Spinal cord (tissue), 9 donors: ENCODE measurements at regions not wholly inside any gene's neighbourhood (a gene's known extent, or its start where the extent isn't known, plus 50 kb on each side); places are given as distances from the start of the nearest gene placed in this dataset.
"Not testable (repeated sequence)": the region's sequence is repeated elsewhere in the genome, so short reads cannot be mapped to it uniquely, and the experiment has no call there.

Experiments
- DNase-seq, 6 donors: peaks; one replicate each; pipeline versions ENCODE4 v3.0.0 to v3.0.0-alpha.2; 2013 to 2015; ENCODE audit warnings: low spot score in 6 of 6, low read depth in 4 of 6
- H3K27ac ChIP-seq: one replicate; pipeline ENCODE4 v1.5.1; 2013; ENCODE audit warnings: low read depth, low read length, control low read depth
- H3K27me3 ChIP-seq: one replicate; pipeline ENCODE4 v1.6.1; 2013; ENCODE audit warnings: low read length; ENCODE audit not compliant: control insufficient read depth, insufficient read depth
- H3K36me3 ChIP-seq: one replicate; pipeline ENCODE4 v1.6.1; 2013; ENCODE audit warnings: low read length; ENCODE audit not compliant: control insufficient read depth, insufficient read depth
- H3K4me1 ChIP-seq: one replicate; pipeline ENCODE4 v1.6.1; 2013; ENCODE audit warnings: low read length; ENCODE audit not compliant: control insufficient read depth, insufficient read depth
- H3K4me3 ChIP-seq: one replicate; pipeline ENCODE4 v1.5.1; 2013; ENCODE audit warnings: low read depth, low read length, control low read depth
- H3K9me3 ChIP-seq: one replicate; pipeline ENCODE4 v1.6.1; 2013; ENCODE audit warnings: low read length; ENCODE audit not compliant: control insufficient read depth, insufficient read depth
- WGBS: methylation state at CpG from one replicate; pipeline ENCODE4 v1.1.5; 2013; ENCODE audit warnings: missing lambda C conversion rate; ENCODE audit not compliant: insufficient coverage; 5-methylcytosine and 5-hydroxymethylcytosine counted together
- donor health status: healthy.

GRCh38 chr13:61884830-61885229 is 469.2 kb upstream of the PCDH20 start:
- Histone ChIP-seq H3K27ac (no peak overlapping the region), H3K9me3 (no peaks in the 10 kb centered on the region), H3K4me1 (no peaks in the 10 kb centered on the region), H3K36me3 (no peaks in the 10 kb centered on the region), H3K4me3 (no peak overlapping the region), H3K27me3 (no peaks in the 10 kb centered on the region)
- WGBS = 60% methylated on average over 1 of the region's 4 CpGs
- no peak for DNase-seq

DNA sequence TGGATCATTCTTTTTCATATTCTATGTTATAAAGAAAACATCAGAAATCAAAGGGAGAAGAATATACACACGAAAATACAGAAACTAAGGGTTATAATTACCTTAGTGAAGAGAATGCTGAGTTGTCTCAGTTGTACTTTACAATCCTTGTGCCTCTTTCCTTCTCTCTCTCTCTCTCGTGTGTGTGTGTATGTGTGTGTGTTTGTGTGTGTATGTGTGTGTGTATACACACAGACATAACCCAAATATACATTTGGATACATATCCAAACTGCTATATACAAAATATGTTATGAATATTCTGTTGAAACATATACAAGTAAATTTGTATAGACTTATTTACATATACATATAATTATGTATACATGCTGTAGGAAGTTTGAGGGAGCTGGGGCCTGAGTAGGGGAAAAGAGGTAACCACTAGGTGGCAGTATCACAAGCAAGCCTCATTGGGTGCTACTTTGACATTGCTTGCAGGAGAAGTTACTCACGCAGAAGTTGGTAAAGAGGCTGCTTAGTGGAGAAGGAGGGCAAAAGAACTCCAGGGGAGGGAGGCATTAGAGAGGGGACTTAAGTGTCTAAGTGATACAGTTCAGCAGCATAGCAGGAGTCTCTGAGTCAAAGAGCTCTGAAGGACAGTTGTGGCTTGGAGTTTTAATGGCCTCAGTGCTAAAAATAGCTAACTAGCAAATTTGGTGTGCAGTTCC is 465.1 kb upstream of the PCDH20 start:
- Histone ChIP-seq H3K9me3 (peaks cover 5% of the 10 kb centered on the region), H3K27me3 (no peaks in the 10 kb centered on the region), H3K4me3 (no peak overlapping the region), H3K4me1 (no peaks in the 10 kb centered on the region), H3K27ac (no peak overlapping the region), H3K36me3 (no peaks in the 10 kb centered on the region)
- DNase-seq = peak in 1 of 6 donors; percentile 2
- WGBS = 47% methylated on average over 1 of the region's 3 CpGs

GRCh38 chr13:61878565-61878964 is 462.9 kb upstream of the PCDH20 start:
- H3K36me3 ChIP-seq, H3K27me3 ChIP-seq, H3K27ac ChIP-seq, H3K9me3 ChIP-seq, DNase-seq, H3K4me1 ChIP-seq, H3K4me3 ChIP-seq: not testable (repeated sequence)
- 79% methylated on average over 4 of the region's 4 CpGs for WGBS

- no peak for DNase-seq
- H3K4me1 ChIP-seq = no peaks in the 10 kb centered on the region
- peaks cover 9% of the 10 kb centered on the region for H3K9me3 ChIP-seq
- H3K36me3 ChIP-seq = no peaks in the 10 kb centered on the region
- H3K27ac ChIP-seq = no peak overlapping the region
- no peaks in the 10 kb centered on the region for H3K27me3 ChIP-seq
- WGBS = 69% methylated on average over 1 of the region's 2 CpGs
- no peak overlapping the region for H3K4me3 ChIP-seq
These were observed 459.4 kb upstream of the PCDH20 start for GRCh38 chr13:61874970-61875579.

DNA sequence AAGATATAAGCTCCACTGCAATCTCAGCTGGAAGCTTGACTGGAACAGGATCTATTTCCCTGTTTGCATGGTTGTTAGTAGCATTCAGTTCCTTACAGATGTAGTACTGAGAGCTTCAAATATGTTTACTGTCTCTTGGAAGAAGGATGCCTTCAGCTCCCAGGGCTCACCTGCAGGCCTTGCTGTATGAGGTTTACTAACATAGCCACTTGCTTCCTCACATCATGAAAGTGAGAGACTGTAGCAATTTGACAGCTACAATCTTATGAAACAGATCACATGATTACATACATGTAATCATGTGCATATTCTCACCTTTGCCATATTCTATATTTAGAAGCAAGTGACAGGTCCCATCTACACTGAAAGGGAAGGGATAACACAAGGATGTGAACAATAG is 458.1 kb upstream of the PCDH20 start:
- Histone ChIP-seq H3K4me1 (no peaks in the 10 kb centered on the region), H3K27ac (no peak overlapping the region), H3K4me3 (no peak overlapping the region), H3K9me3 (peaks cover 6% of the 10 kb centered on the region), H3K27me3 (no peaks in the 10 kb centered on the region), H3K36me3 (no peaks in the 10 kb centered on the region)
- no peak for DNase-seq

- no CpG with 5 or more reads among the region's 3 CpGs for WGBS
These were observed 441.5 kb upstream of the PCDH20 start for GRCh38 chr13:61857198-61857597.

GRCh38 chr13:61852116-61852619 is 436.5 kb upstream of the PCDH20 start:
- Histone ChIP-seq H3K27me3 (no peaks in the 10 kb centered on the region), H3K27ac (no peak overlapping the region), H3K9me3 (no peaks in the 10 kb centered on the region), H3K4me1 (no peaks in the 10 kb centered on the region), H3K4me3 (no peak overlapping the region), H3K36me3 (no peaks in the 10 kb centered on the region)
- peak in 2 of 6 donors; percentile 18 to 20 for DNase-seq
- WGBS = 75% methylated on average over 2 of the region's 5 CpGs

More at GRCh38 chr13:61857198-61857597, 441.5 kb upstream of the PCDH20 start:
- no peak overlapping the region for H3K4me3 ChIP-seq
- no peak overlapping the region for H3K27ac ChIP-seq
- H3K27me3 ChIP-seq = no peaks in the 10 kb centered on the region
- H3K36me3 ChIP-seq = no peaks in the 10 kb centered on the region
- H3K9me3 ChIP-seq = no peaks in the 10 kb centered on the region
- no peaks in the 10 kb centered on the region for H3K4me1 ChIP-seq
- no peak for DNase-seq

- H3K9me3 ChIP-seq = no peaks in the 10 kb centered on the region
- no peaks in the 10 kb centered on the region for H3K4me1 ChIP-seq
- WGBS = no CpG with 5 or more reads among the region's 3 CpGs
- DNase-seq = no peak
- H3K36me3 ChIP-seq = no peaks in the 10 kb centered on the region
- no peaks in the 10 kb centered on the region for H3K27me3 ChIP-seq
- no peak overlapping the region for H3K4me3 ChIP-seq
- H3K27ac ChIP-seq = no peak overlapping the region
These were observed 435.1 kb upstream of the PCDH20 start for GRCh38 chr13:61850794-61851193.

DNA sequence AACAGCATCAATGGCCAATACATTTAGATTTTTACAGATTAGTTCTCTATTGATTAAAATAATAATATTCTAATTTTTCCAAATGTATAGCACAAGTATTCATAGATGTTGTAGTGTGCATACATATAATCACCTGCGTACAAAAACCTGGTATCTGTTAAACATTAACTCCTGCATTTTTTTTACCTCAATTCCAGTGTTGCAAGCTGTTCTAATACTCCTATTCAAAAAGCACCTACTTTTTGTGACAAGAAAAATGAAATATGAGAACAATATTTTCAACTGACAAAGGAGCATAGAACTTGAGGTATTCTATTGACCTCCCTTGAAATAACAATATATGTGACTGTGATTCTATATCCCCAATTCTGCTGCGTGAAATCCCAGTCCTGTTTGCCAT is 422.9 kb upstream of the PCDH20 start:
- no peaks in the 10 kb centered on the region for H3K9me3 ChIP-seq
- no peak for DNase-seq
- H3K4me1 ChIP-seq = no peaks in the 10 kb centered on the region
- no peaks in the 10 kb centered on the region for H3K36me3 ChIP-seq
- no peaks in the 10 kb centered on the region for H3K27me3 ChIP-seq
- H3K27ac ChIP-seq = no peak overlapping the region
- no peak overlapping the region for H3K4me3 ChIP-seq
- WGBS = no CpG with 5 or more reads among the region's 2 CpGs

DNA sequence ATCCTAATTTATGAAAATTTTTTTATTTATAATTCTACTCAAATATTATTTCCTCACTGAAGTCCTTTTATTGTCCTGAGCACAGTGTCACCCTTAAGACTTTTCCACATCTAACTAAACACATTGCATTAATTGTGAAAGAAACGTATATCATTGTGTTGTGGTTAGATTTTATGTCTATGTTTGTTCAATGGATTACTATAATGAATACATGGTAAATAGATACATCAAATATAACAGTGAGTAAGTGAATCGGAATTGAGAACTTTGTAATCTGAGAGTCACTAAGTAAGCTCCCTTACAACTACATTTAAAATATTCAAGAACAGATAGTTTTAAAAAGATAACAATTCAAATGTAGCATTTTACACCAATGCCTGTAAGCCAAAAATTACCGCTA is 417.6 kb upstream of the PCDH20 start:
- Histone ChIP-seq H3K36me3 (no peaks in the 10 kb centered on the region), H3K4me3 (no peak overlapping the region), H3K27ac (no peak overlapping the region), H3K27me3 (no peaks in the 10 kb centered on the region), H3K4me1 (no peaks in the 10 kb centered on the region), H3K9me3 (no peaks in the 10 kb centered on the region)
- no peak for DNase-seq
- WGBS = no CpG with 5 or more reads among the region's 3 CpGs
